ENCODE measurements at regions not wholly inside any gene's neighbourhood (a gene's known extent, or its start where the extent isn't known, plus 50 kb on each side); places are given as distances from the start of the nearest gene placed in this dataset.
"Not testable (repeated sequence)": the region's sequence is repeated elsewhere in the genome, so short reads cannot be mapped to it uniquely, and the experiment has no call there.

DNA sequence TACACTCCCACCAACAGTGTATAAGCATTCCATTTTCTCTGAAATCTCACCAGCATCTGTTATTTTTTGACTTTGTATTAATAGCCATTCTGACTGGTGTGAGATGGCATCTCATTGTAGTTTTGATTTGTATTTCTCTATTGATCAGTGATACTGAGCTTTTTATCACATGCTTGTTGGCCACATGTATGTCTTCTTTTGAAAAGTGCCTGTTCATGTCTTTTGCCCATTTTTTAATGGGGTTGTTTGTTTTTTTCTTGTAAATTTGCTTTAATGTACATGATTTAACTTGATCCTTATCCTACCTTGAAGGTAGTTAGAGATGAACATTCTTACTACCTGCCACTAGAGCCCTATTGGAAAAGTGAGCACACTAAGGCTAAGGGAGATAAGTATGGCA lies 151.2 kb upstream of the KIF2A start:
- DNase-seq (ENCODE audit: low read depth in 3 of 3) = no peak

DNA sequence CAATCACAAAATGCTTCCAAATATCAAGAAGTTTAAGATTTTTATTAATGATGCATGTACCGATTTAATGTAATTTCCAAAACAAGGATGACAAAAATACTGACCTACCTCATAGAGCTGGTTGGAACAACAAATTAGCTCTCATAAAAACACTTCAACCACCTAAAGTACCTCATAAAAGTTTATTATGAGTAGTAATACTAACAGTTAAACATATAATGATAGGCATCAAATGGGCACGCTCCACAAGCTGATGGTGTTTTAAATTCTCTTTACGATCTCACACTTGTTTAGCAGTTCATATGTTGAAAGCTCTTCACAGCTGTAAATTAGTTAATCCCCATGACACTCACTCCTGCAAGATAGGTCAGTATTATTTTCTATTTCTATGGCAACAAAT lies 150.0 kb upstream of the KIF2A start:
- no peak for DNase-seq (ENCODE audit: low read depth in 3 of 3)

DNA sequence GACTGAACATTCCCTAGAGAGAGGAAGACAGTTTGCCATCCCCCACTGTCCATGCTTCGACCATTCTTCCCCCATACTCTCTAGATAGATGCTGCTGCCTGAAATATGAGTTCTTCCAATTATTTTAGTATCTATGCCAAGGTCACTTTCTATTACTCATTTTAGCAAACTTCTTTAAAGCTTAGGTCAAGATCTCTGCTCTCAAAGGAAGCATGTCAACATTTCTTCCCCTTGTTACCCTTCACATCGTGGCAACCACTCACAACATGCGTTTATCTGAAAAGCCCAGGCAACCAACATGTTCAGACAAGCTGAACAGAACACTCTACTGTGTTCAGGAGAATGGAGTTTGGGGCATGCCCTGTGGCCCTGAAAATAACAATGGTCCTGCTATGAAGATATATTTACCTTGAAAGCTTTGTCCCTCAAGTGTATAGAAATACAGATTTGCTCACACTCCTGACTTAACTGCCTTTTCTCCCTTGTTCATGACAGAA lies 138.4 kb upstream of the KIF2A start:
- DNase-seq (ENCODE audit: low read depth in 3 of 3) = no peak

DNA sequence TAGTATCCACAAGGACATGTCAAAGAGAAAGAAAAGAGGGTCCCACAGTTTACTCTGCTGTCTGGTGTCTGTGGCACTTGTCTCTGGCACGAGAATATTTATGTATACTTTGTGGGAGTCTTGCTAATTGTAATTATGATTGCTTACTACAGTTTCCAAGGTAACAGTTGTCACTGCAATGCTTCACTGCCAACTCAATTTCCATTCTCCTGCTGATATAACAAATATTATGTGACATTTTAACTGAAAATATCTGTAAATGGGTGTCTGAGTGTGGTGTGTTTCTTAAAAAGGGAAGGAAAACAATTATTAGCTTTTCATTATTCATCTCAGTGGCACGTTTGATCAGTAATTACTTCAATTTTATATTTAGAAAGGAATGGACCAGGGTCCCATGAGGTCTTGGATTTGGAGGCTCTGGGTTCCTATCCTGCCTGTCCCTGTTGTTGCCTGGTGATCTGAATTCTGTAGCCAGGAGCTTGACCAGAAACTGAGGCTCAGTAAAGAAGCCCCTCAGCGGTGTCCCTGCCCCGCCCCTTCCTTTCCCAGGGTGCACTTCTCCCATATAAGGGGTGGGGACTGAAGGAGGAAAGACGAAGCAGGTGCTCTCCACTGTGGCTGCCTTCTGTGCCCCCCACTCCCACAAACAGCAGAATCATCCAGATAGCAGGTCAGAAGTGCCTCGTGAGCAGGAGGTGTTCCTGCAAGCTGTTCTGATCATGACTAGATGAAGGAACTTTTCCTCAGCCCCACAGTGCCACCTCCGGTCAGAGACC lies 137.3 kb upstream of the KIF2A start:
- DNase-seq (ENCODE audit: low read depth in 3 of 3) = no peak

DNA sequence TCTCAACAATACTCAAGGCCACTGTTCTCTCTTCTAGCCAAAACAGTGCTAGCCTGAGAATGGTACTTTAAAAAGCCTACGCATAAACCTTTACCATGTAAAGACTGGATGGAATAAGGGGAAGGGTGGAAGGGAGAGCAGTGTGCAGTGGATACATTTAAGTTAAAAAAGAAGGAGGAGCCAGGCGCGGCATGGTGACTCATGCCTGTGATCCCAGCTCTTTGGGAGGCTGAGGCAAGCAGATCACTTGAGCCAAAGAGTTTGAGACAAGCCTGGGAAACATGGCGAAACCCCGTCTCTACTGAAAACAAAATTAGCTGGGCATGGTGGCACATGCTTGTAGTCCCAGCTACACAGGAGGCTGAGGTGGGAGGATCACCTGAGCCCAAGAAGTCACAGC lies 127.7 kb upstream of the KIF2A start:
- no peak for DNase-seq (ENCODE audit: low read depth in 3 of 3)

DNA sequence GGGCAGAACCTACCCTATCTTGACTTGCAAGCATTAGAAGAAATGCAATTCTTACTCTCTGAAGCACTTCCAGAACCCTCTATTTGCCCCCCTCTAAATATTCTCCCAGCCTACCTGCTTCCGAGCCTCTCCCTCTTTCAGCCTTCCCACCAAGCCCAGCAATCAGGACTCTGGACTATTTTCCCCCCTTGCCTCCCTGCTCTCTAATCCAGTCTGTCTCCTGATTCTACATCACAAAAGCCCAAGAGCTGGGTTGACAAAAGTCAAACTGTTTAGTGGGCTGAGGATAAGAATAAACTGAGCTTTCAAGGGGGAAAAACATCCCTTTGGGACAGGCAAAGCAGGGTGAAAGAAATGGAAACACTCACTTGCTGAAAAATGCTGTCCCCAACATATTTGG lies 123.2 kb upstream of the KIF2A start:
- no peak for DNase-seq (ENCODE audit: low read depth in 3 of 3)

DNA sequence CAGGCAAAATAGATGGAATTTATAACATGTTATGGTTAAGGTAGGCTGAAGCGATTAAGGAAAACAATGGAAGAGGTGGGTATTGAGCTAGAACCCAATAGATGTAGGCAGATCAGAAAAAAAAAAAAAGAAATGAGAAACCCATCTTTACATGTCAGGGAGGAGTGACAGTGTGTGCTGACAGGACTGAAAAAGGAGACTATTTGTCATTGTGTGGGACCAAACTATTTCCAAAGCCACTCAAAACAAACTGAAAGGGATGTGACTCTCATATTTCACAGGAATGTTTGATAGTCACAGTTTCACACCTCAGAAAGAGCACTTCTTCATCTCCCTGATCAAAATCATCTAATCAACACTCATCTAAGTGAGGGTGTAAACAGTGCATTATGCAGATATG lies 122.3 kb upstream of the KIF2A start:
- no peak for DNase-seq (ENCODE audit: low read depth in 3 of 3)

DNA sequence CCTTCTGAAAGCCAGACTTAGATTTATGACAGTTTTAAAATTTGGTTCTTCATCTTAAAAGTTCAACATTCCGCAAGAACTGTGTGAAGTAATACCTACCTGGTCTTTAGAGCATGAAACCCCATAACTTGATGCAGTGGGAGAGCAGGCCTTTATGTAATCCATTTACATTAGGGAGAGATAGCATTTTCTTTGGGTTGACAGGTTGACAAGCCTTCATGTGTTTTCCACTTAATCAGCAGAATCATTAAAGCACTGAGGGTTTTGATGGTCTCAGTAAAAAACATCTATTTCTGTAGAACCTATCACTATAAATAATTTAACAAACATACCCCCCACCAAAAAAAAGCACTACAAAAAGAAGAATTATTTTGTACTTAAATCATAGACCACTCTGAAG lies 121.6 kb upstream of the KIF2A start:
- no peak for DNase-seq (ENCODE audit: low read depth in 3 of 3)

DNA sequence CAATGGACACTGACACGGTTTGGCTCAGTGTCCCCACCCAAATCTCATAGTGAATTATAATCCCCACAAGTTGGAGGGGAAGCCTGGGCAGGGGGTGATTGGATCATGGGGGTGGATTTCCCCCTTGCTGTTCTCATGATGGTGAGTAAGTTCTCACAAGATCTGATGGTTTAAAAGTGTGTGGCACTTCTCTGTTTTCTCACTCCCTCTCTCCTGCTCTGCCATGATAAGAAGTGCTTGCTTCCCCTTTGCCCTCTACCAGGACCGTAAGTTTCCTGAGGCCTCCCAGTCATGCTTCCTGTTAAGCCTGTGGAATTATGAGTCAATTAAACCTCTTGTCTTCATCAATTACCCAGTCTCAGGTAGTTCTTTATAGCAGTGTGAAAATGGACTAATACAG lies 115.8 kb upstream of the KIF2A start:
- DNase-seq (ENCODE audit: low read depth in 3 of 3) = no peak

DNA sequence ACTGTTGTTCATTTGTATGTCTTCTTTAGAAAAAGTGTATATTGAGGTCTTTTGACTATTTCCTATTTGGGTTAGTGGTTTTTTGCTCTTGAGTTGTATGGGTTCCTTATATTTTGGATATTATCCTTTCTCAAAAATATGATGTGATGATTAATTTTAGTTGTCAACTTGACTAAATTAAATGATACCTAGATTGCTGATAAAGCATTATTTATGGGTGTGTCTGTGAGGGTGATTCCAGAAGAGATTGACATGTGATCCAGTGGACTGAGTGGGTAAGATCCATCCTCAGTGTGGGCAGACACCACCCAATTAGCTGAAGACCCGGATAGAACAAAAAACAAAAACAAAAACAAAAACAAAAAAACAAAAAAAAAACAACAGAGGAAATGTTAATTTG lies 115.1 kb upstream of the KIF2A start:
- DNase-seq (ENCODE audit: low read depth in 3 of 3) = no peak

DNA sequence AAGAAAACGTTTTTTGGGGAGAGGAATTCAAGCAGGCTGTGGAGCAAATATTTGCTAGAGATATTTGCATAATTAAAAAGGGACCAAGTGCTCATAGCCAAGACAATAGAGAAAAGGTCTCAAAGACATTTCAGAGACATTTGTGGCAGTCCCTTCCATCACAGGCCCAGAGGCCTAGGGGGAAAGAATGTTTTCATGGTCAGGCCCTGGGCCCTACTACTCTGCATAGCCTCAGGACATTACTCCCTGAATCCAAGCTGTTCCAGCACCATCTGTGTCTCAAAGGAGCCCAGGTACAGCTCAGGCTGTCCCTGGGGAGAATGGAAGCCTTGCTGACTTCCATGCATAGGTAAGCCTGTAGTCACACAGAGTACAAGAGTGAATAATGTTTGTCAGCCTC lies 113.0 kb upstream of the KIF2A start:
- DNase-seq (ENCODE audit: low read depth in 3 of 3) = no peak

DNA sequence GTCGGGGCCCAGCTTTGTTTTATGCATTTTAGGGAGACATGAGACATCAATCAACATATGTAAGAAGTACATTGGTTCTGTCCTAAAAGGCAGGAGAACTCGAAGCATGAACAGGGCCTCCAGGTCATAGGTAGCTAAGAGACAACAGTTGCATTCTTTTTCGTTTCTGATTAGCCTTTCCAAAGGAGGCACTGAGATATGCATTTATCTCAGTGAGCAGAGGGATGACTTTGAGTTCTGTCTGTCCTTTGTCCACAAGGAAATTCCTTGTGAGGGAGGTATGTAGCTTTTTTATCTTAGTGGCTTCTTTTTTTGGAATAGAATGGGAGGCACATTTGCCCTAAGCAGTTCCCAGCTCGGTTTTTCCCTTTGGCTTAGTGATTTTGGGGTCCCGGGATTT lies 109.5 kb upstream of the KIF2A start:
- DNase-seq (ENCODE audit: low read depth in 3 of 3) = not testable (repeated sequence)

DNA sequence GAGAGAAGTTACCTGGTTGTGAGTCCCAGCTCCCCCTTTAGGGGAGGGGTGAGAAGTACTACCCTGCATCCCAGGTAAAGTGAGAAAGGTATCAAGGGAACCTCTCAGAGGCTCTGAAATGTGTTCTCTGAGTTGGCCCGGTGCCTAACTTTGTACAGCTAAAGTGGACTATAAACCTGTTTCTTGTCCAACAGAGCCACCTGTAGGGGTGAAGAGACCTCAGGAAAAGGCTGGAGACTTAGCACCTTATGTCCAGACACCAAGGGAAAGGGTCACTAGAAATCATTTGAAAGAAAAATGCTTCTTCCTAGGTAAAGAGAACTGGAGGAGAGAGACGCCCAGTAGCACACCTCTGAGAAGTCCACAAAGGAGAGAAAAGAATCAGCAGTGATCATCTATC lies 108.3 kb upstream of the KIF2A start:
- no peak for DNase-seq (ENCODE audit: low read depth in 3 of 3)

DNA sequence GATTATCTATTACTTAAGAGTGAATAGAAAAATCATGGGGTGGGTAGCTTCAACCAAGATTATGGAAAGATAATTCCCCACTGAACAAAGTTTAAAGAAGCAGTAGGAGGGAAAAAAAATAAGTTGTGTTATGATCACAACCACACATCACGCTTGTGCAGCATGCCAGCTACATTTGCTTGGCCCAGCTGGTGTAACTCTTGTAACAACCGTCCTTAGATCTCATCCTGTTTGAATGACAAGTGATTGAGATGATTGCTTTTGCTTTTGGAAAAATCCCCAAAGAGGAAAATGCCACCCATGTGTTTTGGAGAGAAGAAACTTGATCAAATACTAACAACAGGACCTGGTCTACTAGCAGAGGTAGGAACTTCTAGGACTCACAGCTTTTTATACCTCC lies 107.6 kb upstream of the KIF2A start:
- no peak for DNase-seq (ENCODE audit: low read depth in 3 of 3)

DNA sequence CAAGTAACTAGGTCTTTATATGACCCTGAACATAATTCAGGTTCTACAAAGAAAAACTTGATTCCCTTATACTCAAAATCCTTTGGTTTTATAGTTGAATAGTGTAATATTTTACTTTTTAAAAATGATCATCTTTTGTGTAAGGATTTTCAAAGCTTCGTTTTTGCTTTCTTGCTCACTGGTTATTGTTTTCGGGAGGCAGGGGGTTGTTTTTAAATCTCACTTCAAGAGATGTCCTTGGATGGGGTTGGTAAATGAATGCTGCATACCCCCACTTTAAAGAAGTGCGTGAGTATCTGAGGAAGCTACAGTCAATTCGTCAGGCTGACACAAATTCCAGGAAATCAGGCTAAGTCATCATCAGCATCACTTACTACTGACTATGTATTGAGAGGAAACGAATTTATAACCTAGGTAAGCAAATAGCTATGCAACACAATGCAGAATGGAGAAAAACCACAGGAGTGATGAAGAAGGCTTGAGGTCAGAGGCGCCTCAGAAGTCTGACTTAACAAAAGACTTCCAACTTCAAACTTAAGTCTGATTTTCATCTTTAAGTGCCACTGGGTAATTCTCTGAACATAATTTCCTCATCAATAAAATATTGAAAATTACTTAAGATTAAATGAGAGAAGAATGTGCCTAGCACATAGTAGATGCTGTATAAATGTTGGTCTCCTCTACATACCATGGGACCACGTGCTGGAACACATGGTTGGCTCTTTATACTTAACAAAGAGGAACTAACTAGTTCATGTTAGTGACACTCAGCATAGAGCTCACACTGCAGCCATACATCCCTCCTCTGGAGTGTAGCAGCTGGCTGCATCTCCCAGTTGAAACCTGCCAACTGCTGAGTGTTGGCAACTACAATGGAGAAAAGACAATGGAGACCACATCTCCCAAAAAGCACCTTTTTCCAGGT lies 106.0 kb upstream of the KIF2A start:
- DNase-seq (ENCODE audit: low read depth in 3 of 3) = no peak

DNA sequence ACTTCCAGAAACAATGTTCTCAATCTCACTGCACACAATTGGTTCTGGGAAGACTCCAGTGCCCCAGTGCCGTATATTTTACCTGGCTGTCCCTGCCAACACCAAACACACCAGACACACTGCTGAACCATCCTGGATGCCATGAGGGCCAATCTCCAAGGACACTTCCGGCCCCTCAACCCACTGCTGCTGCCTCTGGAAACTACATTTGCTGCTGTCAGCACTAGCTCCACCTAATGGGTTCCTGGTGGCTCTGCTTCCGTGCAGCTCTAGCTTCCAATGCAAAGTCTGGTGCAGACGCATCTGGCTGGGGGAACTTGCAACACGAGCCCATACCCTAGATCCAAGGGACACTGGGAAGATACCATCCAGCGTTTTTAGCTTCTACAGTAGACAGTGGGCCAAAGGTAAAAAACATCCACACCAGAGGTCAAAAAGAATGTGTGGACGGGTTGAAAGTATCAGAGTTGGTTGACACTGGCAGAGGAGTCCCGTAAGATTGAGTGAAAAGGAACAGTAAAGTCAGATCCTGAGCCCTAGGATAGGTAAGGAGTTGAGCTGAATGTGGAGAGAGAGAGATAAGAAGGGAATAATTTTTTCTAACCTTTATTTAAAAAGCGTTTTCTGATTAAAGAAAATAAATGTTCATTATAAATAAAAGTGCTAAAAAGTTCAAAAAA lies 99.7 kb upstream of the KIF2A start:
- no peak for DNase-seq (ENCODE audit: low read depth in 3 of 3)

DNA sequence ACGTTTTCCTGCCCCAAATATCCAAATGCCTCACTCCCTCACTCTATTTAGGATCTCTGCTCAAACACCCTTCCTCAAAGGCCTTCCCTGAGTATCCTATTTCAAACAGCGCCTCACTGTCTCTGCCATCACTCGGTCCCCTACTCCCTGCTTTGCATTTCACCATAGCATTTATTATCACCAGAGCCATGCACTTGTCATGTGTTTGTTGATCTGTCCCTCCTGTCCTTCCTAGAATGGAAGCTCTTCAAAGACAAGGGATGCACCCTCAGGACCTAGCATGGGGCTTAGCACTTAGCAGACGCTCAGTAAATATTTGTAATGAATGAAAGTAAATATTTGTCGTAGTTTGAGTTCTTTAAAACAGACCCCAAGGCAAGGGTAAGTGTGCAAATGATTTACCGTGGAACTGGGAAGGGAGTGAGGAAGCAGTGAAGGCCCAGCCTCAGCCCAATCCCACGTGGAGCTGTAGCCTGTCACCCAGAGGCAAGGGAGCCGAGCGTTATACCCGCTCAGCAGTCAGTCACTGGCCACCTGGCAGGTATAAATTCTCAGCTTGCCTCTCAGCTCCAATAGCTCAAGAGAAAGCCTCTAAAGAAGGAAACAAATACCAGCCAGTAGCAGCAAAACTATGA lies 97.7 kb upstream of the KIF2A start:
- no peak for DNase-seq (ENCODE audit: low read depth in 3 of 3)

DNA sequence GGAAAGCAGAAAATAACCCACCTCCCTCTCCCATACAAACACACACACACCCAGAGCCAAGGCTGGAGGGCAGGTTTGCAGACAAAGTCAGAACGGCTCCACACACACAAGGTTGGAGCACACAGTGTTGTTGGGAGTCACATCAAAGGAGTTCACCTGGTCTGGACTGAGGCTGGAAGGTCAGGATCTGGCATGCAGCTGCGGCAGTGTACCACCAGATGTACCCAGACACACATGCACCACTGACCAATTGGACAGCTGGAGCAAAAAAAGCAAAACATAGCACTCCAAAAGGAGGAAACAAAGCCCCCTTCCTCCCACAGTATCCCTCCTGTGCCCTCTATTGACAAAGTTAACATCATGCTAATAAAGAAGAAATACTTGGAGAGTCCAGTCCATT lies 94.6 kb upstream of the KIF2A start:
- DNase-seq (ENCODE audit: low read depth in 3 of 3) = no peak

DNA sequence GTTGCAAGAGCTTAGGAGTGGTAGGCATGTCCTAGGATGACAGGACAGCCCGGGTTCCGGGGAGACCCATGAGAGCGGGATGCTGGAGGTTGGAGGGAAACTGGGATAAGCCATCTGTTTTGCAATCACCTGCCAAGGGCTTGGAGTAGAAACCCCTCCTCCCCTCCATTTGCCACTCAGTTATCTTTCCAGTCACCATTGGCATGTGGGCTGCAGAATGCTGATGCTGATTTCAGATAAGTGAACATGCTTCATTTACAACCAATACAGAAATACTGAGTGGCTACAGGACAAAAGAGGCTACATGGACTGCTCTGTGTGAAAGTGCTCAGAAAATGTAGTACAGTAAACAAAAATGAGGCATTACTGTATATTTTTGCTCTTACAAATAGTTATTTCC lies 93.4 kb upstream of the KIF2A start:
- no peak for DNase-seq (ENCODE audit: low read depth in 3 of 3)

DNA sequence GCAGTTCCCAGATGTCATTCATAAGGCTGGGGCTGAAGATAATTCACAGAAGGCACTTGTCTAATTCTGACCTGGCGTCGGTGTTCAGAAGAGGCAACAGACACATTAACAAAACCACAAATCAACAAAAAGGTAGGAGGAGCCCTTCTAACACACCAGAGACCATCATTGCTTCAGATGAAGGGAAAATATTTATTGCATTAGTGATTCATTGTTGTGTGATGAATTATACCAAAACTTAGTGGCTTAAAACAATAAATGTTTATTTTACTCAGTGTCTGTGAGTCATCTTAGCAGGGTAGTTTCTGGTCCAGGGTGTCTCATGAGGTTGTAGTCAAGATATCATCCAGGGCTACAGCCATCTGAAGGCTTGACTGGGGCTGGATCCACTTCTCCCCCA lies 91.3 kb upstream of the KIF2A start:
- DNase-seq (ENCODE audit: low read depth in 3 of 3) = no peak

DNA sequence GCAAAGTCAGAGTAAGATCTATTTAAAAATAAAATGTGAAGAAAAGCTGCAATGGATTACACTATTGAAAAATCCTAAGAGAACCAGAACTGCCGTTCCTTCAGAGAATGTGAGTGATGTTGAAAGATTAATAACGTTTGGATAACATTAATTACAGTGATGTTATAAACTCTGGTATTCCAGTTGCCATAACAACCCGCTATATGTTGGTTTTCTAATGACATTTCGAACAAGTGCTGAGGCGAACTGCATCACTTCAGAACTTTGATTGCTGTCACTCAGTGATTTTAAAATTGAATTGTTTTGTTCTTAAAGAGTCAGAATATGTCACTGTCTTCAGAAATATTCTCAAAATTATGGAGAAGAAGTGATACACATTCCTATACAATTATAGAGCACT lies 89.4 kb upstream of the KIF2A start:
- not testable (repeated sequence) for DNase-seq (ENCODE audit: low read depth in 3 of 3)

DNA sequence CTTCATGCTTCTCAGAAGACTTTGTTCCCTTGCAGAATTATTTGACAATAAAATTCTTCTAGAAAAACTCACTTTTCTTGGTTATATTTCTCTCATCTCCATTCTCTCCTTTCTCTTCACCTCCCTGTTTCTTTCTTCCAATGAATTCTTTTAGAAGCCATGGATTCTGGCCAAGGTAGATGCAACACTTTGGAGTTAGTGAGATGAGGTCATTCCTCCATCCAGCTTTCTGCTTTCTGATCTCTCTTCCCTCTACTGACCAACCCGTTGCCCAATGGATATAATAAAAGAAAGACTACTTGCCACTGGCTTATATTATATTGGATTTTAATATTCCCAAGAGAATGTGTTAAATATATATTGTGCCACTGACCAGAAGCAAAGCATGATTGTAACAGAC lies 88.9 kb upstream of the KIF2A start:
- not testable (repeated sequence) for DNase-seq (ENCODE audit: low read depth in 3 of 3)

All from stimulated activated CD4-positive, alpha-beta T cell treated with anti-CD3 and anti-CD28 coated beads, TNF-alpha, amount 100 ng/mL, for 24 hours (primary cell).